ENCODE measurements at regions not wholly inside any gene's neighbourhood (a gene's known extent, or its start where the extent isn't known, plus 50 kb on each side); places are given as distances from the start of the nearest gene placed in this dataset.

GRCh38 chr9:97753364-97753763 is 56.2 kb upstream of the XPA start:
- H3K36me3 Mint-ChIP-seq (ENCODE audit: low read depth) = no peaks in the 10 kb centered on the region; the same call in 1 of the 2 replicates
- H3K27me3 Mint-ChIP-seq (ENCODE audit: insufficient read depth) = no peaks in the 10 kb centered on the region
- H3K4me3 Mint-ChIP-seq = no peak overlapping the region
- H3K9me3 Mint-ChIP-seq = 0 out of 2 replicates have a peak, but pooled peaks cover 3% of the 10 kb centered on the region
- no peak for DNase-seq
- no peak for TF ChIP-seq CTCF (IDR thresholded peaks at IDR 0.05)
- H3K4me1 Mint-ChIP-seq (ENCODE audit: low read depth) = peaks cover 36% of the 10 kb centered on the region
- H3K27ac Mint-ChIP-seq = no peak overlapping the region

- Mint-ChIP-seq H3K36me3 (ENCODE audit: low read depth) (no peaks in the 10 kb centered on the region; the same call in 1 of the 2 replicates), H3K9me3 (0 out of 2 replicates have a peak, but pooled peaks cover 3% of the 10 kb centered on the region), H3K4me1 (ENCODE audit: low read depth) (peaks cover 32% of the 10 kb centered on the region), H3K4me3 (no peak overlapping the region), H3K27ac (no peak overlapping the region), H3K27me3 (ENCODE audit: insufficient read depth) (no peaks in the 10 kb centered on the region)
- TF ChIP-seq CTCF (IDR thresholded peaks at IDR 0.05) = no peak
- no peak for DNase-seq
These were observed 56.8 kb upstream of the XPA start for GRCh38 chr9:97753975-97754374.

GRCh38 chr9:97755618-97756267 is 58.6 kb upstream of the XPA start:
- Mint-ChIP-seq H3K4me1 (ENCODE audit: low read depth) (peaks cover 25% of the 10 kb centered on the region), H3K9me3 (0 out of 2 replicates have a peak, but pooled peaks cover 3% of the 10 kb centered on the region), H3K27me3 (ENCODE audit: insufficient read depth) (no peaks in the 10 kb centered on the region; the same call in 1 of the 2 replicates), H3K4me3 (no peak overlapping the region), H3K27ac (no peak overlapping the region), H3K36me3 (ENCODE audit: low read depth) (no peaks in the 10 kb centered on the region; the same call in 1 of the 2 replicates)
- no peak for DNase-seq
- no peak for TF ChIP-seq CTCF (IDR thresholded peaks at IDR 0.05)

- 0 out of 2 replicates have a peak, but pooled peaks cover 3% of the 10 kb centered on the region for H3K9me3 Mint-ChIP-seq
- peaks cover 37% of the 10 kb centered on the region for H3K4me1 Mint-ChIP-seq (ENCODE audit: low read depth)
- H3K36me3 Mint-ChIP-seq (ENCODE audit: low read depth) = peaks cover 4% of the 10 kb centered on the region; the same call in 1 of the 2 replicates
- no peak overlapping the region for H3K4me3 Mint-ChIP-seq
- H3K27me3 Mint-ChIP-seq (ENCODE audit: insufficient read depth) = peaks cover 1% of the 10 kb centered on the region
- TF ChIP-seq CTCF (IDR thresholded peaks at IDR 0.05) = no peak
- DNase-seq = no peak
- no peak overlapping the region for H3K27ac Mint-ChIP-seq
These were observed 59.9 kb upstream of the XPA start for GRCh38 chr9:97756991-97757390.

- H3K27ac Mint-ChIP-seq = no peak overlapping the region
- TF ChIP-seq CTCF (IDR thresholded peaks at IDR 0.05) = no peak
- peaks cover 4% of the 10 kb centered on the region; the same call in 1 of the 2 replicates for H3K36me3 Mint-ChIP-seq (ENCODE audit: low read depth)
- 0 out of 2 replicates have a peak, but pooled peaks cover 3% of the 10 kb centered on the region for H3K9me3 Mint-ChIP-seq
- peaks cover 1% of the 10 kb centered on the region for H3K27me3 Mint-ChIP-seq (ENCODE audit: insufficient read depth)
- DNase-seq = no peak
- H3K4me1 Mint-ChIP-seq (ENCODE audit: low read depth) = peaks cover 36% of the 10 kb centered on the region
- H3K4me3 Mint-ChIP-seq = no peak overlapping the region
These were observed 61.3 kb upstream of the XPA start for GRCh38 chr9:97758334-97758916.
